ENCODE measurements at regions not wholly inside any gene's neighbourhood (a gene's known extent, or its start where the extent isn't known, plus 50 kb on each side); places are given as distances from the start of the nearest gene placed in this dataset.
"Not testable (repeated sequence)": the region's sequence is repeated elsewhere in the genome, so short reads cannot be mapped to it uniquely, and the experiment has no call there.

DNA sequence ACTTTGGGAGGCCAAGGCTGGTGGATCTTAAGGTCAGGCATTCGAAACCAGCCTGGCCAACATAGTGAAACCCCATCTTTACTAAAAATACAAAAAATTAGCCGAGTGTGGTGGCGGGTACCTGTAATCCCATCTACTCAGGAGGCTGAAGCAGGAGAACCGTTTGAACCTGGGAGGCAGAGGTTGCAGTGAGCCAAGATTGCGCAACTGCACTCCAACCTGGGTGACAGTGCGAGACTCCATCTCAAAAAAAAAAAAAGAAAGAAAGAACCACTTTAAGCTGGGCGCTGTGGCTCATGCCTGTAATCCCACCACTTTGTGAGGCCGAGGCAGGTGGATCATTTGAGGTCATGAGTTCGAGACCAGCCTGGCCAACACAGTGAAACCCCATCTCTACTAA is 119.8 kb upstream of the NETO1 start:
- not testable (repeated sequence) for TF ChIP-seq ESRRG (CRISPR knock-in tag; IDR thresholded peaks at IDR 0.05); CREB5 (CRISPR knock-in tag; IDR thresholded peaks at IDR 0.05; ENCODE audit: low read depth); OSR1 (CRISPR knock-in tag; IDR thresholded peaks at IDR 0.05); ZFP30 (CRISPR knock-in tag; IDR thresholded peaks at IDR 0.05); ARNTL (CRISPR knock-in tag; IDR thresholded peaks at IDR 0.05; ENCODE audit: borderline replicate concordance, low read depth); TCF4 (CRISPR knock-in tag; IDR thresholded peaks at IDR 0.05; ENCODE audit: borderline replicate concordance); ZC3H10 (CRISPR knock-in tag; IDR thresholded peaks at IDR 0.05); ZFP3 (CRISPR knock-in tag; IDR thresholded peaks at IDR 0.05); BACH2 (CRISPR knock-in tag; IDR thresholded peaks at IDR 0.05; ENCODE audit: borderline replicate concordance); ZNF70 (CRISPR knock-in tag; IDR thresholded peaks at IDR 0.05); RARB (CRISPR knock-in tag; IDR thresholded peaks at IDR 0.05); CSRNP3 (CRISPR knock-in tag; IDR thresholded peaks at IDR 0.05); TOX (CRISPR knock-in tag; IDR thresholded peaks at IDR 0.05; ENCODE audit: borderline replicate concordance)
- TF ChIP-seq, protein P1, sequence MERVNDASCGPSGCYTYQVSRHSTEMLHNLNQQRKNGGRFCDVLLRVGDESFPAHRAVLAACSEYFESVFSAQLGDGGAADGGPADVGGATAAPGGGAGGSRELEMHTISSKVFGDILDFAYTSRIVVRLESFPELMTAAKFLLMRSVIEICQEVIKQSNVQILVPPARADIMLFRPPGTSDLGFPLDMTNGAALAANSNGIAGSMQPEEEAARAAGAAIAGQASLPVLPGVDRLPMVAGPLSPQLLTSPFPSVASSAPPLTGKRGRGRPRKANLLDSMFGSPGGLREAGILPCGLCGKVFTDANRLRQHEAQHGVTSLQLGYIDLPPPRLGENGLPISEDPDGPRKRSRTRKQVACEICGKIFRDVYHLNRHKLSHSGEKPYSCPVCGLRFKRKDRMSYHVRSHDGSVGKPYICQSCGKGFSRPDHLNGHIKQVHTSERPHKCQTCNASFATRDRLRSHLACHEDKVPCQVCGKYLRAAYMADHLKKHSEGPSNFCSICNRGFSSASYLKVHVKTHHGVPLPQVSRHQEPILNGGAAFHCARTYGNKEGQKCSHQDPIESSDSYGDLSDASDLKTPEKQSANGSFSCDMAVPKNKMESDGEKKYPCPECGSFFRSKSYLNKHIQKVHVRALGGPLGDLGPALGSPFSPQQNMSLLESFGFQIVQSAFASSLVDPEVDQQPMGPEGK (CRISPR knock-in tag; IDR thresholded peaks at IDR 0.05; ENCODE audit: borderline replicate concordance) = not testable (repeated sequence)
